ENCODE measurements at regions not wholly inside any gene's neighbourhood (a gene's known extent, or its start where the extent isn't known, plus 50 kb on each side); places are given as distances from the start of the nearest gene placed in this dataset.

DNA sequence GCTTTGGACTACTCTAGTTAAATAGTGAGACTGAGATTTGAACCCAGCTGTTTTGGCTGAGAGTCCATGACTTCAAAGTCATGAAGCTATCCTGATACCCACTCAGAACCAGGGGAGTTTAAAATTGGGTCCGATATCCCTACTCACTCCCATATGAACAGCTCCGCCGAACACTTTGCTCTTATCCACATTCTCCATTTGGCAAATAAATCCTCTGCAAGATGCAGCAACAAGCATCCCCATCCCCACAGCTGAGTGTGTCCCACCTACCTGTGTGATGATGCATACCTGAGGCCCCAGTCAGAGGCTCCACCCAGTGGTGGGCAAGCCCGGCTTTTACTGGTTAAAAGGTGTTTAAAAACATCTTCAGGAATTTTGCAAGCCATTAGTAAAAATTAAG lies 108.3 kb upstream of the SLC24A3 start:
- no peak overlapping the region for H2AFZ ChIP-seq (ENCODE audit: low read depth, low read length)

DNA sequence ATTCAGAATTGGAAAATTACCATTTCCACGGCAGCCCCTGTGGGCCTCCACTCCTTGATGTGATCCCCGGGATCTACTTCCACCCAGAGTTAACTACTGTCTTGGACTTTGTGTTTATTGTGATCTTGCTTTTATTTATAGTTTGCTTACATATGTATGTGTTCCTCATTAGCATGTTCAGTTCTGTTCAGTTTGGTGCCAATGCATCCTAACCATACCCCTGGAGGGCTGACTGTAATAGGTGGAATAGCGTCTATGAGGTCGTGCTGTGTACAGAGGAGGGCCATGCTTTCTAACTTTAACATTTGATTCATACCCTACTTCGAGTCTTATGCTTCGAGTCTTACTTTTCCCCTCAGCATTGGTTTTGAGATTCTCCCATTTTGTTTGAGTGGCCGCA lies 104.3 kb upstream of the SLC24A3 start:
- Histone ChIP-seq H3K9me2 (ENCODE audit: insufficient read depth, low read length) (no peaks in the 10 kb centered on the region), H3F3A (ENCODE audit: insufficient read depth, low read length, poor library complexity, severe bottlenecking) (no peaks in the 10 kb centered on the region), H4K20me1 (ENCODE audit: insufficient read depth) (no peaks in the 10 kb centered on the region), H3K9ac (ENCODE audit: low read length) (no peak overlapping the region), H3K27me3 (ENCODE audit: insufficient read depth, low read depth, low read length) (no peaks in the 10 kb centered on the region), H2AFZ (ENCODE audit: low read depth, low read length) (no peak overlapping the region), H3K79me2 (replicated peaks; ENCODE audit: insufficient read depth, low read length) (no peaks in the 10 kb centered on the region), H3K4me3 (ENCODE audit: low read length) (no peak overlapping the region), H3K27ac (ENCODE audit: low read length) (no peak overlapping the region), H3K36me3 (ENCODE audit: insufficient read depth, low read length) (no peaks in the 10 kb centered on the region), H3K9me3 (ENCODE audit: low read length) (no peaks in the 10 kb centered on the region), H3K4me2 (ENCODE audit: low read length) (no peak overlapping the region)
- TF ChIP-seq EZH2 (IDR thresholded peaks at IDR 0.05; ENCODE audit: borderline replicate concordance, insufficient read depth, low read length, poor library complexity, severe bottlenecking) (no peak), POLR2AphosphoS5 (IDR thresholded peaks at IDR 0.05) (no peak), TAF1 (IDR thresholded peaks at IDR 0.05; ENCODE audit: low read depth) (no peak), MXI1 (conservative IDR thresholded peaks at IDR 0.05; ENCODE audit: poor library complexity, severe bottlenecking) (no peak), SMC3 (conservative IDR thresholded peaks at IDR 0.05; ENCODE audit: poor library complexity) (no peak), RAD21 (conservative IDR thresholded peaks at IDR 0.05) (no peak), EP300 (conservative IDR thresholded peaks at IDR 0.05; ENCODE audit: poor library complexity, severe bottlenecking) (no peak)
- TF ChIP-seq, protein P1, sequence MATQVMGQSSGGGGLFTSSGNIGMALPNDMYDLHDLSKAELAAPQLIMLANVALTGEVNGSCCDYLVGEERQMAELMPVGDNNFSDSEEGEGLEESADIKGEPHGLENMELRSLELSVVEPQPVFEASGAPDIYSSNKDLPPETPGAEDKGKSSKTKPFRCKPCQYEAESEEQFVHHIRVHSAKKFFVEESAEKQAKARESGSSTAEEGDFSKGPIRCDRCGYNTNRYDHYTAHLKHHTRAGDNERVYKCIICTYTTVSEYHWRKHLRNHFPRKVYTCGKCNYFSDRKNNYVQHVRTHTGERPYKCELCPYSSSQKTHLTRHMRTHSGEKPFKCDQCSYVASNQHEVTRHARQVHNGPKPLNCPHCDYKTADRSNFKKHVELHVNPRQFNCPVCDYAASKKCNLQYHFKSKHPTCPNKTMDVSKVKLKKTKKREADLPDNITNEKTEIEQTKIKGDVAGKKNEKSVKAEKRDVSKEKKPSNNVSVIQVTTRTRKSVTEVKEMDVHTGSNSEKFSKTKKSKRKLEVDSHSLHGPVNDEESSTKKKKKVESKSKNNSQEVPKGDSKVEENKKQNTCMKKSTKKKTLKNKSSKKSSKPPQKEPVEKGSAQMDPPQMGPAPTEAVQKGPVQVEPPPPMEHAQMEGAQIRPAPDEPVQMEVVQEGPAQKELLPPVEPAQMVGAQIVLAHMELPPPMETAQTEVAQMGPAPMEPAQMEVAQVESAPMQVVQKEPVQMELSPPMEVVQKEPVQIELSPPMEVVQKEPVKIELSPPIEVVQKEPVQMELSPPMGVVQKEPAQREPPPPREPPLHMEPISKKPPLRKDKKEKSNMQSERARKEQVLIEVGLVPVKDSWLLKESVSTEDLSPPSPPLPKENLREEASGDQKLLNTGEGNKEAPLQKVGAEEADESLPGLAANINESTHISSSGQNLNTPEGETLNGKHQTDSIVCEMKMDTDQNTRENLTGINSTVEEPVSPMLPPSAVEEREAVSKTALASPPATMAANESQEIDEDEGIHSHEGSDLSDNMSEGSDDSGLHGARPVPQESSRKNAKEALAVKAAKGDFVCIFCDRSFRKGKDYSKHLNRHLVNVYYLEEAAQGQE (IDR thresholded peaks at IDR 0.05; ENCODE audit: borderline replicate concordance), result no peak
- TF ChIP-seq, protein P2, sequence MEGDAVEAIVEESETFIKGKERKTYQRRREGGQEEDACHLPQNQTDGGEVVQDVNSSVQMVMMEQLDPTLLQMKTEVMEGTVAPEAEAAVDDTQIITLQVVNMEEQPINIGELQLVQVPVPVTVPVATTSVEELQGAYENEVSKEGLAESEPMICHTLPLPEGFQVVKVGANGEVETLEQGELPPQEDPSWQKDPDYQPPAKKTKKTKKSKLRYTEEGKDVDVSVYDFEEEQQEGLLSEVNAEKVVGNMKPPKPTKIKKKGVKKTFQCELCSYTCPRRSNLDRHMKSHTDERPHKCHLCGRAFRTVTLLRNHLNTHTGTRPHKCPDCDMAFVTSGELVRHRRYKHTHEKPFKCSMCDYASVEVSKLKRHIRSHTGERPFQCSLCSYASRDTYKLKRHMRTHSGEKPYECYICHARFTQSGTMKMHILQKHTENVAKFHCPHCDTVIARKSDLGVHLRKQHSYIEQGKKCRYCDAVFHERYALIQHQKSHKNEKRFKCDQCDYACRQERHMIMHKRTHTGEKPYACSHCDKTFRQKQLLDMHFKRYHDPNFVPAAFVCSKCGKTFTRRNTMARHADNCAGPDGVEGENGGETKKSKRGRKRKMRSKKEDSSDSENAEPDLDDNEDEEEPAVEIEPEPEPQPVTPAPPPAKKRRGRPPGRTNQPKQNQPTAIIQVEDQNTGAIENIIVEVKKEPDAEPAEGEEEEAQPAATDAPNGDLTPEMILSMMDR (IDR thresholded peaks at IDR 0.05; ENCODE audit: poor library complexity, severe bottlenecking), result no peak

More for the DNA sequence above, 108.3 kb upstream of the SLC24A3 start:
- Histone ChIP-seq H3K27me3 (ENCODE audit: insufficient read depth, low read depth, low read length) (no peaks in the 10 kb centered on the region), H3K4me3 (ENCODE audit: low read length) (no peak overlapping the region), H3K9ac (ENCODE audit: low read length) (no peak overlapping the region), H4K20me1 (ENCODE audit: insufficient read depth) (no peaks in the 10 kb centered on the region), H3K79me2 (replicated peaks; ENCODE audit: insufficient read depth, low read length) (no peaks in the 10 kb centered on the region), H3K9me2 (ENCODE audit: insufficient read depth, low read length) (no peaks in the 10 kb centered on the region), H3K4me2 (ENCODE audit: low read length) (no peak overlapping the region), H3F3A (ENCODE audit: insufficient read depth, low read length, poor library complexity, severe bottlenecking) (no peaks in the 10 kb centered on the region), H3K27ac (ENCODE audit: low read length) (no peak overlapping the region), H3K36me3 (ENCODE audit: insufficient read depth, low read length) (no peaks in the 10 kb centered on the region), H3K9me3 (ENCODE audit: low read length) (no peaks in the 10 kb centered on the region)
- TF ChIP-seq POLR2AphosphoS5 (IDR thresholded peaks at IDR 0.05) (no peak), EZH2 (IDR thresholded peaks at IDR 0.05; ENCODE audit: borderline replicate concordance, insufficient read depth, low read length, poor library complexity, severe bottlenecking) (no peak), MXI1 (conservative IDR thresholded peaks at IDR 0.05; ENCODE audit: poor library complexity, severe bottlenecking) (no peak), SMC3 (conservative IDR thresholded peaks at IDR 0.05; ENCODE audit: poor library complexity) (no peak), RAD21 (conservative IDR thresholded peaks at IDR 0.05) (no peak), EP300 (conservative IDR thresholded peaks at IDR 0.05; ENCODE audit: poor library complexity, severe bottlenecking) (no peak), TAF1 (IDR thresholded peaks at IDR 0.05; ENCODE audit: low read depth) (no peak)
- TF ChIP-seq, protein P2 (IDR thresholded peaks at IDR 0.05; ENCODE audit: poor library complexity, severe bottlenecking), result no peak
- TF ChIP-seq, protein P1 (IDR thresholded peaks at IDR 0.05; ENCODE audit: borderline replicate concordance), result no peak

All from neural cell (in vitro differentiated cells).